Dermis microvascular lymphatic vessel endothelial cell (primary cell): ENCODE measurements at regions not wholly inside any gene's neighbourhood (a gene's known extent, or its start where the extent isn't known, plus 50 kb on each side); places are given as distances from the start of the nearest gene placed in this dataset.
"Not testable (repeated sequence)": the region's sequence is repeated elsewhere in the genome, so short reads cannot be mapped to it uniquely, and the experiment has no call there.

Experiments used
- DNase-seq, 2 donors: peaks; one replicate each; pipeline versions ENCODE4 v3.0.0 to v3.0.0-alpha.2; 2010; ENCODE audit warnings: low read depth in 2 of 2

DNA sequence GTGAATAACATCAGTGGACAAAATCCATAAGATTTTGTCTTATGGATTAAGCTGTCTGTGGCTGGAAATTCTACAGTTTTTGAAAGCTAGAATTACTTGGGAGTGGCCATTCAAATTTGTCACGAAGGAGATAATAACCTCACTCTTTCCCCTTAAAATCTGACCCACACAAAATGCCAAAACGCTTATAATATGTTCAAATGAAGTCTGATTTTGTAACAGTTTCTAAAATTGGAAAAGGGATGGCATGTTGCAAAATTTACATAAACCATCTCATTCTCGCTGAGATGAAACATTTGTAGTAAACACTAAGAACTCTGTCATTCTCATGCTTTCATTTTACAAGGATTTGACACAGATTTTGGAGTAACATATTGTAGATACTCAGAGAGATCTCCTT lies 112.7 kb downstream of the GJA1 start:
- DNase-seq = no peak

DNA sequence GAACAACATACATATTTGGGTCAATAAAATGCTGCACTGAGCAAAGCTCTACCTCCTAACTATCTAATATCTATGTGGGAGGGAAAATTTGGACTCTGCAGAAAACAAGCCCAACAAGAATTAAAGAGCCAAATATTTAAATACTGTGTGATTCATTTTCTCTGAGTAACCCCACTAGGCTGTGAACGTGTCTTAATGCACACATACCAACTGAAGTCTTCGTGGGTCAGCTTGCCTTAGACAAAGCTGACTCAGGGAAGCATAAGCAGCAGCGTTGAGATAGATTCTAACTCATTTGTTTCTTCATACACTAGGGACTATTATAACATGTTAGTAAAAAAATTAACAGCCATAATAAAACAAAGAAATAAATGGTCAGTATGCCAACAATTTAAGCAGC lies 114.3 kb downstream of the GJA1 start:
- no peak for DNase-seq

DNA sequence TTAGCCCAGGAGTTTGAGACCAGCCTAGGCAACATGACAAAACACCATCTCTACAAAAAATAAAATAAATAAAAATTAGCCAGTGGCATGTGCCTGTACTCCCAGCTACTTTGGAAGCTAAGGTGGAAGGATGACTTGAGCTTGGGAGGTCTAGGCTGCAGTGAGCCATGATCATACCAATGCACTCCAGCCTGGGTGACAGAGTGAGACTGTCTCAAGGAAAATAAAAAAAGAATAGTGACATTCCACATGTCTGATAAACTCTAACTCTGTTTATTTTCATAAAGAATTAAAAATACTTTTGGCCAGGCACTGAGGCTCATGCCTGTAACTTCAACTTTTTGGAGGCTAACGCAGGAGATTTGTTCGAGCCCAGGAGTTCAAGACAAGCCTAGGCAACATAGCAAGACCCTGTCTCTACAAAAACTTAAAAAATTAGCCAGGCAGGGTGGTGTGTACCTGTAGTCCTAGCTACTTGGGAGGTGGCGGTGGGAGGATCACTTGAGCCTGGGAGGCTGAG lies 115.1 kb downstream of the GJA1 start:
- DNase-seq = no peak

DNA sequence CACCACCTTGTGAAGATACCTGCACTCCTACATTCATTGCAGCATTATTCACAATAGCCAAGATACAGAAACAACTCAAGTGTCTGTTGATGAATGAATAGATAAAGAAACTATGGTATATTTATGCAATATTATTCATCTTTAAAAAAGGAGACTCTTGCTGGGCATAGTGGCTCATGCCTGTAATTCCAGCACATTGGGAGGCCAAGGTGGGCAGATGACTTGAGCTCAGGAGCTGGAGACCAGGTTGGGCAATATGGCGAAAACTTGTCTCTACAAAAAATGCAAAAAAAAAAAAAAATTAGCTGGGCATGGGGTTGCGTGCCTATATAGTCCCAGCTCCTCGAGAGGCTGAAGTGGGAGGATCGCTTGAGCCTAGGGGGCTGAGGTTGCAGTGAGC lies 119.8 kb downstream of the GJA1 start:
- no peak for DNase-seq

DNA sequence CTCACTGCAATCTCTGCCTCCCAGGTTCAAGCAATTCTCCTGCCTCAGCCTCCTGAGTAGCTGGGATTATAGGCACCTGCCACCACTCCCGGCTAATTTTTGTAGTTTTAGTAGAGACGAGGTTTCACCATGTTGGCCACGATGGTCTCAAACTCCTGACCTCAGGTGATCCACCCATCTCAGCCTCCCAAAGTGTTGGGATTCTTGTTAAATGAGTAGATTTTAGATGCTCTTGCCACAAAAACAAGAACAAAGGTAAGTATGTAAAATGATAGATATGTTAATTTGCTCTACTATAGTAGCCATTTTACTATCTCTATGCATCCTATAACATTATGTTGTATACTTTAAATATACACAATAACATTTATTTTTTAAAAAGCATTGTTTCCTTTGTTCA lies 120.7 kb downstream of the GJA1 start:
- DNase-seq = not testable (repeated sequence)

DNA sequence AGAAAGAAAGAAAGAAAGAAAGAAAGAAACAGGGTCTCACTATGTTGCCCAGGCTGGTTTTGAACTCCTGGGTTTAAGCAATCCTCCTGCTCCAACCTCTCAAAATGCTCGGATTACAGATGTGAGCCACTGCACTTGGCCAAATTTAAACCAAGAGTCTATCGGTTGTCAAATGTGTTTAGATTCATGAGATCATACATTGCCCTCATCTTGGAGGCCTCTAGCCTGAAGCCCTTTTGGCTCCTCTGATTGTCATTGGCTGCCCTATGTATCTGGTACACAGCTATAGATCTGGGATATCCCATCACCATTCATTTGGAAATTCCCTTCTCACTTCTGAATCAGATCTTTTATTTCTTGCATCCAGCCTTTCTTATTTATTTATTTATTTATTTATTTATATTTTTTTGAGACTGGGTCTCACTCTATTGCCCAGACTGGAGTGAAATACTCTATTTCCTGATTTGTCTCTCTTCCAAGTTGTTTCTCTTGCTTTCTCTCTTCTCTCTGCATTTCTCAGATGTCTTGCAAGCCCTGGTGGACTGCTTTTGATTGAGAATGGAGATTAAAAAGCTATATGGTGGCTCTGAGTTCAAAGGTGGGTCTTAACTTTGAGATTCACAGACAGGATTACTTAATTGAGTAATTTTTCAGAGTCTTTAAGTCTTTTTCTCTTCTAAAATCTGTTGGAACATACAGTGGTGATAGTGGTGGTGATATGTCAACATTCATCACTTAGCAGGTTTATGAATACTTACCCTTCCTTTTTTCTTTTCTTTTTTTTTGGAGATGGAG lies 121.9 kb downstream of the GJA1 start:
- no peak for DNase-seq

DNA sequence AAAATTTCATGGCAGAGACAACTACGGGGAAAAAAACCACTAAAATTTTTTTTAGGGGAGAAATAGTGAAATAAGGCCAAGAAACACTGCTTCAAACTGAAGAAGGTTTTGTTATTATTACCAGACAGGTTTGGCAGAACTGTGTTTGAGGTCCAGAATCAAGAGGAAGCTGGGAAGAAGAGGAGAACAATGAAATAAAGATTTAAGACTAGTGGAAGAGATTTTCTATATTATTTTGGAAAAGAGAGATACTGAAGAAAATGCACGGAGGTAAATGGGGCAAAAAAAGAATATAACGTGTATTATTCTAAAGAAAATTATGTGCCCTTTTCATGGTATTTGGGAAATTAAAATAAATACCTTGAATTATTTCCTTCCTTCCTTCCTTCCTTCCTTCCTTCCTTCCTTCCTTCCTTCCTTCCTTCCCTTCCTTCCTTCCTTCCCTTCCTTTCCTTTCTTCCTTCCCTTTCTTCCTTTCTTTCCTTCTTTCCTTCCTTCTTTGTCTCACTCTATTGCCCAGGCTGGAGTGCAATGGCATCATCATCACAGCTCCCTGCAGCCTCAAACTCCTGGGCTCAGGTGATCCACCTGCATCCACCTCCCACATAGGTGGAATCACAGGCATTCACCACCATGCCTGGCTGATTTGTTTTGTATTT lies 124.3 kb downstream of the GJA1 start:
- DNase-seq = no peak

DNA sequence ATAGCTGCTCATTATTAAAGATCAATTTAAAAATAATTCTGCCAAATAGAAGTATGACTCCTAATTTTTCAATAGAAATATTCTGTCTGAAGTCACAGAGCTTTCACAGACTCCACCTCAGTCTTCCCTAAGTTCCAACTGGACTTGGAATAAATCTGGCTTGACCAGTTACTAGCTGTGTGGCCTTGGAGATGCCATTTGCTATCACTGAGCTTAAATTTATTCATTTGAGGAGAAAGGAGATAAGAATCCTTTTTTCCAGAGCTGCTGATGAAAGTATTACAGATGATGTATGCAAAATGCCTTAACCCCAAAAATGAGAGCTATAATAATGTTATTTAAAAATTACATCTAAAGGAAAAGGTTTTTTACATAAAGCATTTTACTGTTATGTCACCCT lies 125.0 kb downstream of the GJA1 start:
- DNase-seq = no peak

DNA sequence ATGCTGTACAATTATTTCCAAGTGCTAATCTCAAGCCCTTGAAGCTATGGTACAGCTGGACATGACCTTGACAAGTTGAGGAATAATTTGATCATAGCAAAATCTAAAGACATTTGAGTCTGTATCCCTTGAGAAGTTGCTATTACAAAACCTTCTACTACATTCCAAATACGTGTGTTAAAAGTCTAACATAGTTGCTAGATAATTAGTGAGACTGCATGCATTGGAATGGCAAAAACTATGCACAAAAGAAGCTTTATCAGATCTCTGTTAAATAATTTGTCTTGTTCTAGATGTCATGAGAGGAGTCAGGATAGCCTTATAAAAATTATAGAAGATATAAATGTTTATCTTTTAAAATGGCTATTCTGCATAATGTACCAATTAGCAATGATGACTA lies 127.8 kb downstream of the GJA1 start:
- no peak for DNase-seq

DNA sequence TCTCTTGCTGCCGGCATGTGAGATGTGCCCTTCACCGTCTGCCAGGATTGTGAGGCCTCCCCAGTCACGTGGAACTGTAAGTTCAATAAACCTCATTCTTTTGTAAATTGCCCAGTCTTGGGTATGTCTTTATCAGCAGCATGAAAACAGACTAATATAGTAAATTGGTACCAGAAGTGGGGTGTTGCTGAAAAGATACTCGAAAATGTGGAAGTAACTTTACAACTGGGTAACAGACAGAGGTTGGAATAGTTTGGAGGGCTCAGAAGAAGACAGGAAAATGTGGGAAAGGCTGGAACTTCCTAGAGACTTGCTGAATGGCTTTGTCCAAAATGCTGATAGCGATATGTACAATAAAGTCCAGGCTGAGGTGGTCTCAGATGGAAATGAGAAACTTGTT lies 129.1 kb downstream of the GJA1 start:
- DNase-seq = not testable (repeated sequence)

DNA sequence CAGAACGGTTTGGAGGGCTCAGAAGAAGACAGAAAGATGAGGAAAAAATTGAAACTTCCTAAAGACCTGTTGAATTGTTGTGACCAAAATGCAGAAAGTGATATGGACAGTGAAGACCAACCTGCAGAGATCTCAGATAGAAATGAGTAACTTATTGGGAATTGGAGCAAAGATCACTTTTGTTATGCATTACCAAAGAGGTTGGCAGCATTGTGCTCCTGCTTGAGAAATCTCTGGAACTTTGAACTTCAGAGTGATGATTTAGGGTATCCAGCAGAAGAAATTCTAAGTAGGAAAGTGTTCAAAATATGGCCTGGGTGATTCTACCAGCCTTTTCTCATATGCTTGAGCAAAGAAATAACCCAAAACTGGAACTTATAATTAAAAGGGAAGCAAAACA lies 136.0 kb downstream of the GJA1 start:
- no peak for DNase-seq

DNA sequence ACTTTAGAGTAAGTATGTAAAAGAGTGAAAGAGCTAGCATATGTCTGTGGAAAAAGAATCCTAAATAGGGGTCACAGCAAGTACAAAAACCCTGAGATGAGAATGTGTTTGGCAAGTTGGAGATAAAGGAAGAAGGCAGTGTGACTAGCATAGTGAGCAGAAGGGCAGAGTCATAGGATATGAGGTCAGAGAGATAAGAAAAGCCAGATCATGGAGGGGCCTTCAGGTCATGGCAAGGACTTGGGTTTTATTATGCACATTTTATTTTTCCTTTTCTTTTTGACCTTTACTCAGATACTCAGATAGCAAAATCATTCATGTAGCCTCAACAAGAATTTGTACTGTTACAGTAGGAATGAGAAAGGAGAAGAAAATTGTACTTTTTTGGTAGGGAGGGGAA lies 138.0 kb downstream of the GJA1 start:
- peak in 1 of 2 donors; percentile 52 for DNase-seq

DNA sequence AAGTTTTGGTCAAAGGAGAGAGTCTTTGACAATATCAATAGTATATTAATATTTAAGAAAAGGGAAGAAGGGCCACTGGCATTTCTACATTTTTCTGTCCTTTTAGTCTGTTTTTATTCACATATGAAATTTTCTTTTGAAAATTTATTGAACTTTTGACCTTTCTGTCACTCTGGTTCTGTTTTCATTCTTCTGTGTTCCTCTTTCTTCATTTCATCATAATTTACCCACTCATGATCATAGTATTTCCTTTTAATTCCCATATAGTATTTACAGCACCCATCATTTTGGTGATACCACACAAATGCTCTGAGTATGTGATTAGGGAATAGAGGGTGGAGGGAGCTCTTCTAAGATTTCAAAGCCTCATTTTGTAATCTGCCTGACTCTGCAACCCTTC lies 142.8 kb downstream of the GJA1 start:
- no peak for DNase-seq

DNA sequence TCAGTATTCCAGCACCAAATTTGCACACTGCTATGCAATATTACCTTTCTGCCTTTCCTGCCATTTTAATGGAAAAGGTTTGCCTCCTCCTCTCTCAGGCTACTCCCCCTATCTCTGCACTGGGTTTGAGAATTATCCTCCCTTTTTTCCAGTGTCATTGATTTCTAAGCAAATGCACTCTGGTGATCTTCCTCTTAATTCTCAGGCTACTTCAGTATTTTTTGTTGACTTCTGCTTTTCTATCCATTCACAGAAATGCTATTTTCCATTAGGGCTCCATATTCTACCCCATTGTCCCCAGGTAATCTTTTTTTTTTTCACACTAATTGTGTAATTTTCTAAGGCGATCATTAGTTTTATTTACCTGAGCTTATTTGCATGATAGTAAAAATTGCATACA lies 144.0 kb downstream of the GJA1 start:
- no peak for DNase-seq

DNA sequence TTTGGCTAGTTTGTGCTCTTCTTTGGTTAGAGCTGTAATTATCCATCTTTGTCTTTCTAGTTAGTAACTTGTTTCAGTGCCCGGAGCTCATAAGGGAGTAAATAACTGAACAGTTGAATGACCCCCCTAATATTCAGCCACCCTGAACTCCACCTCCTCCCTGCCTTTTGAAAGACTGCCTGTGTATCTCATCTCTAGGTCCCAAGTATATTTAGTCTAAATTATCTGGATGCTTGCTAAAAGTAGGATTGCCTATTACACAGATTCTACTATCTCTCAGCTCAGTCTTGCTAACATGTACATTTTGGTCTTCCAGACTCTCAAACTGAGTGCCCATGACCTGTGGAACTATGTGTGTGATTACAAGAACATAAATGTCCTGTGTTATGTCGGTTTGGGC lies 145.9 kb downstream of the GJA1 start:
- DNase-seq = no peak

DNA sequence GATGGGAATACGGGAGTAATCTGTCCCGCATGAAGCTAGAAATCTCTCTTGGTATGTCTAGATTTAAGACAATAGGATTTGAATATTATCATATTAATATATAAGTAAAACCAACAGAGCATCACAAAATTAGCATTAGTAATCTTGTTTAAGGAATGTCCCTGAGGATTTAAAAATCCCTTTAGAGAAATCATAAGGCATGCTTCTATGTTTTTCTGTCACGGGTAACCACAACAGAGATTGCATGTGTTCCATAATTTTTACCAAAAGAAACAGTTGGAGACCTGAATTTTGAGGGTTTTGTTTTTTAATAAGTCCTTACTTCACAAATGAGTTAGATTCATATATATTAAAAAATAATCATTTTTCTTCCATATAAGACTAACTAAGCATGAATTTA lies 146.8 kb downstream of the GJA1 start:
- no peak for DNase-seq

DNA sequence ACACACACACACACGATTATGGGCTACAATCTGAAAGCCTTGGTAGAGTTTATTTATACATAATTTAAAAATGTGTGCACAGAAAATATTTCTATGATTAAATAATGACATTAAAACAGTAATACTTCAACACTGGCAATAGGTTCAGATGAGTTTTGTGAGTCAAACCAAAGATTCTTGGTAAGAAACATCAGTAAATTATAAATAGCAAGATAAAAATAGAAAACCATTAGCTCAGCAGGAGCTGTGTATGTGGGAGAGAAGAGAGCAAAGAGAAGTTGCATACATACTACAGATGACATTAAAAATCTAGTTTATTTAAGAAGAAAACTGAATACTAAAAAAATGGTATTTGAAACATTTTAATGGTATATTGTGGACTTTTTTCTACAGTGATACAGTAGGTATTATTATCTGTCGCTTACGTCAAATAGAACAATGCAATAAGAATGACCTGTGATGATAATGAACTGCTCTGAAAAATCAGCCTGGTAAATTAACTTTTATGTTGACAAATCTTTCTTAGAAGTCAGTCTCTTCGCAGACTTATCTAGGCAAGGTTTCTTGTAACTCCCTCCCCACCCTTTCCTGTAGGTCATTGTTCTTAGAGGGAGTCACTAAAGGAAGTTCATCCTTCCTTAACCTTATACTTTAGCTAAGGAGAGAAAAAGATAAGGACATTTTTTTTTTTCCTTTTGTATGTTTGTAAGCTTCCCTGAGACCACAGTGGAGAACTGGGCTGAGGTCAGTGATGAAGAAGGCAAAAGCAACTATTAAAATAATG lies 149.3 kb downstream of the GJA1 start:
- peak in 1 of 2 donors; percentile 32 for DNase-seq

DNA sequence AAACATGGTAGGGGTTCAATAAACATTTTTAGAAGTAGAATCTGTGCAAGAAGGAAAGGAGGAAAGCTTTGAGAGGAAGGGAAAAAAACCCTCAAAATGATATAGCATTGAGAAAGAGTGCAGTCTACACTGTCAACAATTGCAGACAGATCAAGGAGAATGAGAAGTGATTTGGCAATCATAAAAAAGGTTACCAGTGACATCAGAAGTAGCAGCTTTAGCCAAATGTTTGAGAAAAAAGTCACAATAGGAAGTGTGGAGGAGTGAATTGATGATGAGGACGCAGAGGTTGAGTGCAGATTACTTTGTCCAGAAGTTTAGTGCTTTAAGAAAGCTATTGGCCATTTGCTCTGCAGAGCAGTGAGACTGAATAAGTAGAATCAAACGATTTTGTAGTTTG lies 155.0 kb downstream of the GJA1 start:
- no peak for DNase-seq

DNA sequence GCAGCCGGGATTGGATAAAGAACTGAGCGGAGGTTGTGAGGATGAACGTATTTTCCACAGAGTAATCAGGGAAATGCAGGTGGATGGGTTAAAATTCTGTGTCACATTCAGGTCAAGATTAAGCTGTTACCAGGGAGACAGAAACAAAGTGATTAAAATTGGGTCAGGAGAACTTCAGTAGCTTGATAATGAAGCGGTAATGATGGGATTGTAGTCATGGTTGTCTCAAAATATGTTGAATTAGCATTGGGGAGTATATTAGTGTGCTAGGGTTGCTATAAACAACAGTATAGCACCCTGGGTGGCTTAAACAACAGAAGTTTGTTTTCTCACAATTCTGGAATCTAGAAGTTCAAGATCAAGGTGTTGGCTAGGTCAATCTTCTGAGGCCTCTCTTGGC lies 155.5 kb downstream of the GJA1 start:
- no peak for DNase-seq

DNA sequence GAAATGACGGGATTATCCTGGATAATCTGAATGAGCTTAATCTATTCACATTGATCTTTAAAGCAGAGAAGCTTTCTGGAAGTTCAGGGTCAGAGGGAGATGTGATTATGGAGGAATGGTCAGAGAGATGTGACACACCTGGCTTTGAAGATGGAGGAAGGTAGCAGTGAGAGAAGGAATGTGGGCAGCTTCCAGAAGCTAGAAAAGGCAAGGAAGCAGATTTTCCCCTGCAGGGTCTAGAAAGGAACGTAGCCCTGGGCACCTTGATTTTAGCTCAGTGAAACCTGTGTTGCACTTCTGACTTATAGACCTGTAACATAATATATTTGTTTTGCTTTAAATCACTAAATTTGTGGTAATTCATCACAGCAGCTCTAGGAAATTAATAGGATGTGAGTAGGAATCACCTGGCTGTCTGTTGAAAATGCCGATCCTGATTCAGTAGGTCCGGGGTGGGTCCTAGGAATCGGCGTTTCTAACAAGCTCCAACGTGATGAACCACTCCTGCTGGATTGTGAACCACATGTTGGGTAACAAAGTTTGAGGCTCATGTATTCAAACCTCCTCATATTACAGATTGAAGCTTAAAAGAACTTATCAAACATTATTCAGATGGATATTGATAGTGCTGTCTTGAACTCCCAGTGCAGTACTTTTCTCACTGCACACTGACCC lies 157.0 kb downstream of the GJA1 start:
- DNase-seq = no peak

DNA sequence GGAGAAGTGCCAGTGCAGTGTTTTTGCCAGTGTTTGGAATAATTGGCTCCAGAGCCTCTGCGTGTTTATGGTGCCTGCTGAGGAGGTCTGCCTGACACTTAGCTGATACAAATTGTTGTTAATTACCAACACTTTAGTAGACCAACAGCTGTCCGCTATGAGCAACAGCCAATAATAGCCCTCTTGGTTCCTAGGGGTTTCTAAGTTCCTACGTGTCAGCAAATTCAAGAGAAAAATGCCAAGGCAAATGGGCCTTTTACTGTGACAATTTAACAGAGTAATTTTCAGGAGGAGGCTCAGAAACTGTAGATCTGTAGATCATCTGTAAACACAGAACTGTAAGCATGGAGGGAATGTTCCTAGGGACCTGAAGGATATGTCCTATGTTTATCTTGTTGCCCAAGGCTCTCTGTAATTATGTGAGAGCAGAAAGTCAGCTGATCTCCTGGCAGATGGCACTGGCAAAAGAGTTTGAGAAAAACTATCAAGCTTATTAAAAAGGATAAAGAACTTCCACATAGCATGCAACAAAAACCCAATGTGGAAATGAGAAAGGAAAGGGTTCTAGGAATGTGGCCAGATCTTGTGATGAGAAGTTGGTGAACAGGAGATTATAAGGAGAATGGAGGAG lies 157.7 kb downstream of the GJA1 start:
- no peak for DNase-seq
